Muscle layer of duodenum (tissue), 2 donors: ENCODE measurements at regions not wholly inside any gene's neighbourhood (a gene's known extent, or its start where the extent isn't known, plus 50 kb on each side); places are given as distances from the start of the nearest gene placed in this dataset.

Experiments used
- H3K27ac ChIP-seq: one replicate; pipeline ENCODE4 v1.7.0; 2013; ENCODE audit warnings: mild to moderate bottlenecking, low read length
- H3K27me3 ChIP-seq: one replicate; pipeline ENCODE4 v1.7.0; 2013; ENCODE audit warnings: low read depth, mild to moderate bottlenecking, control low read depth, low read length
- H3K36me3 ChIP-seq, 2 donors: one replicate each; pipeline ENCODE4 v1.7.0; 2013; ENCODE audit warnings: low read length in 2 of 2, control low read depth in 1 of 2, mild to moderate bottlenecking in 1 of 2; ENCODE audit not compliant: insufficient read depth in 2 of 2, control insufficient read depth in 1 of 2
- H3K4me1 ChIP-seq, 2 donors: one replicate each; pipeline ENCODE4 v1.7.0; 2013; ENCODE audit warnings: low read length in 2 of 2, mild to moderate bottlenecking in 2 of 2, control low read depth in 1 of 2, moderate library complexity in 1 of 2; ENCODE audit not compliant: insufficient read depth in 2 of 2, control insufficient read depth in 1 of 2
- H3K4me3 ChIP-seq, 2 donors: one replicate each; pipeline ENCODE4 v1.7.0; 2013; ENCODE audit warnings: low read length in 2 of 2, low read depth in 1 of 2, mild to moderate bottlenecking in 1 of 2
- H3K9me3 ChIP-seq, 2 donors: one replicate each; pipeline ENCODE4 v1.7.0; 2013; ENCODE audit warnings: low read length in 2 of 2, control low read depth in 1 of 2, mild to moderate bottlenecking in 1 of 2; ENCODE audit not compliant: control insufficient read depth in 1 of 2
- donor health status: healthy.

DNA sequence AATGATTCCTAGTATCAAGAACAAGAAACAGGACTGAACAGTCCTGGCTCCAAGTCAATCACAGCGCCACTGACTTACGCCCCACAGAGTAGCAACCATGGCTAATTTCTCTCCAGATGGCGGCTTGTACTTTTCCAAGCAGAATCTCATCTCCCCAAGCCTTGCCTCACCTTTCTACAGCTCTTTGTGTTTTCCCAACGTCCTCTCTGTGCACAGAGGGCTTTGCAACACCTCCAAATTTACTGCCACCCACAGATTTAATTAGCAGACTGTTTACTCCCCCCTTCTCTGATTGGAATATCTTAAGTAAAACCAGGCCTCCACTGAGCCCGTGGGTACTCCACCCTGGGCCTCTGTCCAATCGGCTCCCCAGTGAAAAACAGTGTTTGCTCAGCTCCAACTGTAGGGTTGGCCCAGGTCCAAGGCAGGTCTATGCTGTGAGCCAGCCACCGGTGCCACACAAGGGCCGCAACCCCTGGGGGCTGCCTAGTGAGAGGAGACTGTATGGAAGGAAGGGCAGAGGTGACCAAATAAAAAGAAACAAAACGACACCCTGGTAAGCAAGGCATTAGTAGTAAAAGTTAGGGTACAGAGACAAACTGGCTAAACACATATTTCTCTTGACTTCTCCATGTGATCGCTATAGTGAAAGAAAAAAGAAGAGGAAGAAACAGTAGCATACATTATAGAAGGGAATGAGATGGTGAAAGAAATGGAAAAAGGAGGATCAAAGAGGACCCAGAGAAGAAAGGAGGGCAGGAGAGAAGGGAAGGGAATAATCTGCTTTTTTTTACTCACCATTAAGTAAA lies 128.4 kb upstream of the SOD1 start:
- H3K4me3 ChIP-seq = no peak overlapping the region
- H3K36me3 ChIP-seq = no peaks in the 10 kb centered on the region
- H3K4me1 ChIP-seq = no peaks in the 10 kb centered on the region
- H3K9me3 ChIP-seq = no peaks in the 10 kb centered on the region
- no peak overlapping the region for H3K27ac ChIP-seq
- no peaks in the 10 kb centered on the region for H3K27me3 ChIP-seq

DNA sequence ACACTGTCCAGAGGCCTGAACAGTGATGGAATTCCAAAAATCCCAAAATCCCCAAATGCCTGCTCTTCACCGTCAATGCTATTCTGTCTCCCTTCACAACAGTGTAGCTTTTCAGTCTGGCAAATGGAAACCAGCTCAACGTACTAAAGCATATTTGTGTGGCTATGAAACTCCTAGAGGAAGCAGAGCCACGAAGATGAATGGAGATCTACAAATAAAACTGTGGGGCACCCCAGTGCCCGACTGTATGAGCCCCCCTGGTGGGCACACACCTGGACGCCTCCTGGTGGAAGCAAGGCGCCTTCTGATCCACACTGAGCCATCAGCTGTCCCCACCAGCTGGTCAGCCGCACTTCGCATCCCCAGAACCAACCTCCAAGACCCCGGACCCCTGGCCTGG lies 129.1 kb upstream of the SOD1 start:
- Histone ChIP-seq H3K27me3 (no peaks in the 10 kb centered on the region), H3K9me3 (no peaks in the 10 kb centered on the region), H3K27ac (no peak overlapping the region), H3K4me1 (no peaks in the 10 kb centered on the region), H3K4me3 (no peak overlapping the region), H3K36me3 (no peaks in the 10 kb centered on the region)

- Histone ChIP-seq H3K27me3 (no peaks in the 10 kb centered on the region), H3K4me3 (no peak overlapping the region), H3K27ac (no peak overlapping the region), H3K36me3 (no peaks in the 10 kb centered on the region), H3K4me1 (no peaks in the 10 kb centered on the region), H3K9me3 (no peaks in the 10 kb centered on the region)
Measured at GRCh38 chr21:31529406-31529805, 130.1 kb upstream of the SOD1 start.

GRCh38 chr21:31526040-31526439 lies 133.5 kb upstream of the SOD1 start:
- no peak overlapping the region for H3K27ac ChIP-seq
- H3K27me3 ChIP-seq = no peaks in the 10 kb centered on the region
- no peak overlapping the region for H3K4me3 ChIP-seq
- no peaks in the 10 kb centered on the region for H3K4me1 ChIP-seq
- no peaks in the 10 kb centered on the region for H3K36me3 ChIP-seq
- no peaks in the 10 kb centered on the region for H3K9me3 ChIP-seq

GRCh38 chr21:31524140-31524539 lies 135.4 kb upstream of the SOD1 start:
- Histone ChIP-seq H3K4me1 (no peaks in the 10 kb centered on the region), H3K9me3 (no peaks in the 10 kb centered on the region), H3K36me3 (no peaks in the 10 kb centered on the region), H3K4me3 (no peak overlapping the region), H3K27me3 (no peaks in the 10 kb centered on the region), H3K27ac (no peak overlapping the region)

GRCh38 chr21:31521515-31521914 lies 138.0 kb upstream of the SOD1 start:
- Histone ChIP-seq H3K4me3 (no peak overlapping the region), H3K36me3 (no peaks in the 10 kb centered on the region), H3K4me1 (no peaks in the 10 kb centered on the region), H3K27ac (no peak overlapping the region), H3K27me3 (no peaks in the 10 kb centered on the region), H3K9me3 (no peaks in the 10 kb centered on the region)

DNA sequence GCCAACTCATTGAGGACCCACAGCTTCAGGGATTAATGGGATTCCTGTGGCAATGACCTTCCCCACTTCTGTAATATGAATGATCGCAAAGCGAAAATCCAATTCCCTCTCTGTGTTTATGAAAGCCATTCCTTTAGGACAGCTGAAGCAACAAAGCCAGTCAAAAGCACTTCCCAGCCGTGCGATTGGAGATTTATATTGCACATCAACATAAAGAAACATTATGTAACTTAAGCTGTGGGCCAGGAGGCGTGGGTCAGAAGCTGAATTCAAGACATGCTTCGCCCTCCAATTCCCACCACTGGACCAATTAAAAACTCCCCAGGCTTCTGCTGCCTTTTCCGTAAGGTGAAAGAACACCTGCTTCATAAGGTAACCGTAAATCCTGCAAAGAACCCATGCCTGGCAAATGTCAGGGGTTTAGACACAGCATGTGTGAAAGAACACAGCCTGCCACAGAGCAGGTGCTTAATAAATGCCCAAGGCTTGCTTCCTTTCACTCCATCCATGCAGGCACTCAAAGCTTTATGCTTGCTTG lies 138.9 kb upstream of the SOD1 start:
- no peaks in the 10 kb centered on the region for H3K9me3 ChIP-seq
- no peaks in the 10 kb centered on the region for H3K4me1 ChIP-seq
- H3K4me3 ChIP-seq = no peak overlapping the region
- H3K36me3 ChIP-seq = no peaks in the 10 kb centered on the region
- H3K27me3 ChIP-seq = no peaks in the 10 kb centered on the region
- H3K27ac ChIP-seq = no peak overlapping the region

GRCh38 chr21:31518580-31518979 lies 140.9 kb upstream of the SOD1 start:
- no peaks in the 10 kb centered on the region for H3K4me1 ChIP-seq
- H3K27ac ChIP-seq = no peak overlapping the region
- no peak overlapping the region for H3K4me3 ChIP-seq
- H3K9me3 ChIP-seq = no peaks in the 10 kb centered on the region
- no peaks in the 10 kb centered on the region for H3K36me3 ChIP-seq
- H3K27me3 ChIP-seq = no peaks in the 10 kb centered on the region

DNA sequence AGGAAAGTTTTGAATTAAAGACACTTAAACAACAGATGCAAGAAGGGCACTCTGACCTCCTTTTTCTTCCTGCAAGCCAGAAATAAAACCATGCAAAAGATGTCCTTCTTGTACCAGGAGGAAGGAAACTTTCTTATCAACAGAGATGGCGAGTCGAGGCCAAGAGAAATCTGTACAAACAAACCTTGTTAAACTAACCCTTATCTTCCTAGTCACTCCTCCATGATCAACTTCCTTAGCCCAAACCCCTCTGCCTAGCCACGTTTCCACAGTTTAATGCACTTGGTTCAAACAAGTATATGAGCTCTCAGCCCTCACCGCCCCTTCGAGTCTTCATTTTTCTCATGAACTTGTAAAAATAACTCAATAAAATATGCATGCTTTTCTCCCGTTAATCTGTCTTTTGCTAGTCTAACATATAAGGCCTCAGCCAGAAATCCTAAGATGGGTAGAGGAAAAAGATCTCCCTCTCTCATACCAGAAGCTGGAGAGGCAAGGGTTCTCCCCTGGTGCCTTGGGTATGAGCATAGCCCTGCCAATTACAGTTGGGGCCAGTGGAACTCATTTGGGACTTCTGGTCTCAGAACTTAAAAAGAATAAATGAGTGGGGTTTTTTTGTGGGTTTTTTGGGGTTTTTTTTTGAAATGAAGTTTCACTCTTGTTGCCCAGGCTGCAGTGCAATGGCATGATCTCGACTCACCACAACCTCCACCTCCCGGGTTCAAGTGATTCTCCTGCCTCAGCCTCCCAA lies 141.7 kb upstream of the SOD1 start:
- Histone ChIP-seq H3K9me3 (no peaks in the 10 kb centered on the region), H3K36me3 (no peaks in the 10 kb centered on the region)

GRCh38 chr21:31515253-31515652 lies 144.2 kb upstream of the SOD1 start:
- H3K27me3 ChIP-seq = no peaks in the 10 kb centered on the region
- no peak overlapping the region for H3K4me3 ChIP-seq
- no peaks in the 10 kb centered on the region for H3K9me3 ChIP-seq
- no peaks in the 10 kb centered on the region for H3K36me3 ChIP-seq
- H3K27ac ChIP-seq = no peak overlapping the region
- no peaks in the 10 kb centered on the region for H3K4me1 ChIP-seq

More for the DNA sequence above, 141.7 kb upstream of the SOD1 start:
- Histone ChIP-seq H3K4me1 (no peaks in the 10 kb centered on the region), H3K27me3 (no peaks in the 10 kb centered on the region), H3K27ac (no peak overlapping the region), H3K4me3 (no peak overlapping the region)

GRCh38 chr21:31514598-31514997 lies 144.9 kb upstream of the SOD1 start:
- Histone ChIP-seq H3K27me3 (no peaks in the 10 kb centered on the region), H3K4me1 (no peaks in the 10 kb centered on the region), H3K27ac (no peak overlapping the region), H3K9me3 (no peaks in the 10 kb centered on the region), H3K36me3 (no peaks in the 10 kb centered on the region), H3K4me3 (no peak overlapping the region)
